GM23338 (cell line): ENCODE measurements at regions not wholly inside any gene's neighbourhood (a gene's known extent, or its start where the extent isn't known, plus 50 kb on each side); places are given as distances from the start of the nearest gene placed in this dataset.

Source experiments
- ATAC-seq: fragments of 200-7000 bp; cut with Tn5 transposase; 3 replicates; pipeline ENCODE4 v1.9.1; 2020
- DNase-seq: peaks from one replicate; pipeline ENCODE4 v3.0.0-alpha.2; 2015; ENCODE audit warnings: low spot score
- H2AFZ ChIP-seq: fragments of 200-600 bp; sonication (generic); 2 replicates; pipeline ENCODE4 v1.8.0; 2016; ENCODE audit warnings: antibody characterized with exemption, mild to moderate bottlenecking, moderate library complexity
- H3F3A ChIP-seq: fragments of 200-600 bp; sonication (generic); replicated peaks from 2 replicates; pipeline ENCODE4 v1.8.0; 2017; ENCODE audit warnings: antibody characterized with exemption, mixed run types, low read depth
- H3K27ac ChIP-seq: fragments of 200-600 bp; sonication (generic); 2 replicates; pipeline ENCODE4 v1.6.1; 2016; ENCODE audit warnings: low read depth
- H3K27me3 ChIP-seq: fragments of 200-600 bp; sonication (generic); 2 replicates; pipeline ENCODE4 v1.8.0; 2016; ENCODE audit warnings: mild to moderate bottlenecking, mixed run types, moderate library complexity; ENCODE audit not compliant: insufficient read depth
- H3K36me3 ChIP-seq: fragments of 200-600 bp; sonication (generic); 2 replicates; pipeline ENCODE4 v1.8.0; 2016; ENCODE audit warnings: mild to moderate bottlenecking; ENCODE audit not compliant: insufficient read depth
- H3K4me1 ChIP-seq: fragments of 200-600 bp; sonication (generic); 2 replicates; pipeline ENCODE4 v1.8.0; 2016; ENCODE audit warnings: mild to moderate bottlenecking, moderate library complexity; ENCODE audit not compliant: insufficient read depth
- H3K4me2 ChIP-seq: fragments of 200-600 bp; sonication (generic); 2 replicates; pipeline ENCODE4 v1.7.1; 2017; ENCODE audit warnings: mixed run types
- H3K4me3 ChIP-seq: fragments of 200-600 bp; sonication (generic); 2 replicates; pipeline ENCODE4 v1.6.1; 2016; ENCODE audit warnings: mixed run types
- H3K79me2 ChIP-seq: fragments of 200-600 bp; sonication (generic); replicated peaks from 2 replicates; pipeline ENCODE4 v1.8.0; 2017; ENCODE audit warnings: mild to moderate bottlenecking; ENCODE audit not compliant: insufficient read depth
- H3K9me2 ChIP-seq: fragments of 200-600 bp; sonication (generic); 2 replicates; pipeline ENCODE4 v1.8.0; 2017; ENCODE audit not compliant: insufficient read depth
- H4K20me1 ChIP-seq: fragments of 200-600 bp; sonication (generic); replicated peaks from 2 replicates; pipeline ENCODE4 v1.8.0; 2017; ENCODE audit warnings: mild to moderate bottlenecking; ENCODE audit not compliant: insufficient read depth
- H3K27ac Mint-ChIP-seq: 2 replicates; pipeline ENCODE4 v1.8.0; 2020; ENCODE audit warnings: inconsistent platforms, mild to moderate bottlenecking, moderate library complexity, mixed read lengths
- H3K27me3 Mint-ChIP-seq: 3 replicates; pipeline ENCODE4 v1.8.0; 2022; ENCODE audit warnings: low read depth, mild to moderate bottlenecking, moderate library complexity, mixed read lengths, inconsistent platforms; ENCODE audit not compliant: insufficient read depth, poor library complexity
- H3K36me3 Mint-ChIP-seq: 3 replicates; pipeline ENCODE4 v1.8.0; 2021; ENCODE audit warnings: low read depth, mild to moderate bottlenecking, inconsistent platforms, moderate library complexity, mixed read lengths
- H3K4me1 Mint-ChIP-seq: 3 replicates; pipeline ENCODE4 v1.8.0; 2020; ENCODE audit warnings: mild to moderate bottlenecking, inconsistent platforms, mixed read lengths
- H3K4me3 Mint-ChIP-seq: 3 replicates; pipeline ENCODE4 v1.8.0; 2021; ENCODE audit warnings: moderate library complexity, mild to moderate bottlenecking, inconsistent platforms, mixed read lengths
- H3K9me3 Mint-ChIP-seq: 3 replicates; pipeline ENCODE4 v1.8.0; 2020; ENCODE audit warnings: moderate library complexity, mild to moderate bottlenecking, inconsistent platforms, mixed read lengths
- CREB1 ChIP-seq: fragments of 250-450 bp; sonication (Bioruptor Pico); IDR thresholded peaks from 2 replicates; pipeline ENCODE4 v1.5.0; 2020; ENCODE audit warnings: low read depth, mild to moderate bottlenecking, moderate library complexity
- CTCF ChIP-seq, 2 experiments: fragments of 200-600 bp in 1 of 2; sonication (generic) in 1 of 2; conservative IDR thresholded peaks; 2 replicates each; pipeline versions ENCODE4 v1.5.1 to v1.6.1; 2016 to 2017; ENCODE audit warnings: antibody characterized with exemption in 2 of 2, low read depth in 2 of 2, mild to moderate bottlenecking in 2 of 2, moderate library complexity in 1 of 2
- EZH2 ChIP-seq: fragments of 200-600 bp; sonication (generic); IDR thresholded peaks from one replicate; pipeline ENCODE4 v1.8.0; 2017; ENCODE audit warnings: antibody characterized with exemption, mild to moderate bottlenecking, low read depth; ENCODE audit not compliant: unreplicated experiment
- EZH2phosphoT487 ChIP-seq: fragments of 200-600 bp; sonication (generic); IDR thresholded peaks from one replicate; pipeline ENCODE4 v1.8.1; 2018; ENCODE audit warnings: antibody characterized with exemption; ENCODE audit not compliant: unreplicated experiment
- POLR2AphosphoS5 ChIP-seq: IDR thresholded peaks from 2 replicates; pipeline ENCODE4 v1.6.1; 2016; ENCODE audit warnings: antibody characterized with exemption, low read depth
- REST ChIP-seq: IDR thresholded peaks from one replicate; pipeline ENCODE4 v1.6.1; 2018; ENCODE audit warnings: antibody characterized with exemption; ENCODE audit not compliant: unreplicated experiment
- STAT1 ChIP-seq: IDR thresholded peaks from one replicate; pipeline ENCODE4 v1.6.1; 2016; ENCODE audit warnings: antibody characterized with exemption; ENCODE audit not compliant: unreplicated experiment
- ZNF114 ChIP-seq: fragments of 250-450 bp; sonication (Bioruptor Pico); IDR thresholded peaks from 2 replicates; pipeline ENCODE4 v1.5.0; 2020; ENCODE audit warnings: mild to moderate bottlenecking, moderate library complexity
- ZNF331 ChIP-seq: fragments of 250-450 bp; sonication (Bioruptor Pico); IDR thresholded peaks from 2 replicates; pipeline ENCODE4 v1.5.0; 2020; ENCODE audit warnings: low read depth, mild to moderate bottlenecking, moderate library complexity
- ZNF462 ChIP-seq: fragments of 250-450 bp; sonication (Bioruptor Pico); IDR thresholded peaks from 2 replicates; pipeline ENCODE4 v1.5.0; 2020; ENCODE audit warnings: mild to moderate bottlenecking, moderate library complexity

GRCh38 chr3:107925851-107926250 is 165.0 kb downstream of the CD47 start (continued):
- TF ChIP-seq REST = no peak
- no peak for TF ChIP-seq ZNF114 (CRISPR knock-in tag)

GRCh38 chr3:107921038-107921437 is 169.8 kb downstream of the CD47 start:
- H3K4me1 ChIP-seq = no peaks in the 10 kb centered on the region; the same call in 1 of the 2 replicates
- no peaks in the 10 kb centered on the region for H4K20me1 ChIP-seq
- H3K27me3 ChIP-seq = no peaks in the 10 kb centered on the region
- H3K4me2 ChIP-seq = no peak overlapping the region
- ATAC-seq = no peak
- DNase-seq = no peak
- Mint-ChIP-seq H3K4me1 (peaks cover 6% of the 10 kb centered on the region), H3K9me3 (peaks cover 7% of the 10 kb centered on the region; the same call in 1 of the 3 replicates), H3K27me3 (peaks cover 4% of the 10 kb centered on the region), H3K36me3 (no peaks in the 10 kb centered on the region), H3K4me3 (no peak overlapping the region), H3K27ac (no peak overlapping the region)
- H3F3A ChIP-seq = no peaks in the 10 kb centered on the region
- 0 out of 2 replicates have a peak, but pooled peaks cover 10% of the 10 kb centered on the region for H3K9me2 ChIP-seq
- no peak overlapping the region for H3K4me3 ChIP-seq
- H3K27ac ChIP-seq = no peak overlapping the region
- H2AFZ ChIP-seq = no peak overlapping the region
- H3K36me3 ChIP-seq = no peaks in the 10 kb centered on the region
- H3K79me2 ChIP-seq = no peaks in the 10 kb centered on the region
- TF ChIP-seq CTCF (conservative IDR thresholded peaks at IDR 0.05; ENCODE audit: low read depth in 2 of 2) (no peak), ZNF462 (CRISPR knock-in tag) (no peak), ZNF331 (CRISPR knock-in tag) (no peak), CREB1 (CRISPR knock-in tag) (no peak), EZH2phosphoT487 (no peak), EZH2 (no peak), STAT1 (no peak), REST (no peak), POLR2AphosphoS5 (no peak)
